Type B pancreatic cell (in vitro differentiated cells): ENCODE measurements at regions not wholly inside any gene's neighbourhood (a gene's known extent, or its start where the extent isn't known, plus 50 kb on each side); places are given as distances from the start of the nearest gene placed in this dataset.

Experiments
- DNase-seq: peaks from one replicate; pipeline ENCODE4 v3.0.0; 2021; ENCODE audit warnings: mixed read lengths; ENCODE audit not compliant: unreplicated experiment; ENCODE audit errors: extremely low spot score
- H3K27ac Mint-ChIP-seq: 2 replicates; pipeline ENCODE4 v1.8.0; 2021; ENCODE audit warnings: mild to moderate bottlenecking, mixed read lengths
- H3K27me3 Mint-ChIP-seq: 2 replicates; pipeline ENCODE4 v1.8.0; 2021; ENCODE audit warnings: mixed read lengths
- H3K36me3 Mint-ChIP-seq: 2 replicates; pipeline ENCODE4 v1.8.0; 2021; ENCODE audit warnings: mixed read lengths
- H3K4me1 Mint-ChIP-seq: one replicate; pipeline ENCODE4 v1.8.0; 2021; ENCODE audit warnings: mixed read lengths; ENCODE audit not compliant: unreplicated experiment
- H3K4me3 Mint-ChIP-seq: 2 replicates; pipeline ENCODE4 v1.8.0; 2021; ENCODE audit warnings: mild to moderate bottlenecking, mixed read lengths
- H3K9me3 Mint-ChIP-seq: 2 replicates; pipeline ENCODE4 v1.8.0; 2021; ENCODE audit warnings: mixed read lengths
- CTCF ChIP-seq: fragments of 200-600 bp; sonication (generic); conservative IDR thresholded peaks from 2 replicates; pipeline ENCODE4 v1.5.0; 2021; ENCODE audit warnings: antibody characterized with exemption, mild to moderate bottlenecking

- no peak overlapping the region for H3K27ac Mint-ChIP-seq
Measured at GRCh38 chr4:97453186-97453585, 690.1 kb downstream of the STPG2 start.

GRCh38 chr4:97457253-97457652 lies 686.0 kb downstream of the STPG2 start:
- DNase-seq: no peak
- peaks cover 8% of the 10 kb centered on the region for H3K9me3 Mint-ChIP-seq
- no peaks in the 10 kb centered on the region for H3K4me1 Mint-ChIP-seq
- H3K36me3 Mint-ChIP-seq: peaks cover 6% of the 10 kb centered on the region
- no peak overlapping the region for H3K4me3 Mint-ChIP-seq
- no peak for TF ChIP-seq CTCF
- H3K27me3 Mint-ChIP-seq: no peaks in the 10 kb centered on the region
- no peak overlapping the region for H3K27ac Mint-ChIP-seq

More at GRCh38 chr4:97453186-97453585, 690.1 kb downstream of the STPG2 start:
- Mint-ChIP-seq H3K4me1 (no peaks in the 10 kb centered on the region), H3K27me3 (no peaks in the 10 kb centered on the region), H3K9me3 (peaks cover 8% of the 10 kb centered on the region), H3K36me3 (peaks cover 6% of the 10 kb centered on the region), H3K4me3 (no peak overlapping the region)
- no peak for TF ChIP-seq CTCF
- DNase-seq: no peak

DNA sequence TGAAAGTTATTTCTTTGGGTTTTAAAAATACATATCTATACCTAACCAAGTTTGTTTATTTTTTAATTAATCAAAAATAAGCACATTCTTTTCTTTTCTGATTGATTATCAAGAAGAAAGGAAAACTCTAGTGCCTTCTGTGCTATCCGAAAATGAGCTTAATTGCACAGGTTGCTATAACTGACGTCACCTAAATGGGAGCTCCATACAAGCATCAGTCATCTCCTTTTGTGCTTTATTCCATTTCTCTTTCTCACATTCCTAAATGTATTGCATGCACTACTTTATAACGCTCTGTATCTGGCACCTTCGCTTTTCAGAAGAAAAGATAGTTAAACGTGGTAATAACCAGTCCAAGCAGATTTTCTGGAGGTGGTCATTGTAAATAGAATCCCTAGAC lies 675.0 kb downstream of the STPG2 start:
- no peak for TF ChIP-seq CTCF
- no peak for DNase-seq
- no peak overlapping the region for H3K27ac Mint-ChIP-seq
- no peaks in the 10 kb centered on the region for H3K36me3 Mint-ChIP-seq
- H3K4me1 Mint-ChIP-seq: no peaks in the 10 kb centered on the region
- H3K9me3 Mint-ChIP-seq: no peaks in the 10 kb centered on the region
- H3K4me3 Mint-ChIP-seq: no peak overlapping the region
- H3K27me3 Mint-ChIP-seq: no peaks in the 10 kb centered on the region

DNA sequence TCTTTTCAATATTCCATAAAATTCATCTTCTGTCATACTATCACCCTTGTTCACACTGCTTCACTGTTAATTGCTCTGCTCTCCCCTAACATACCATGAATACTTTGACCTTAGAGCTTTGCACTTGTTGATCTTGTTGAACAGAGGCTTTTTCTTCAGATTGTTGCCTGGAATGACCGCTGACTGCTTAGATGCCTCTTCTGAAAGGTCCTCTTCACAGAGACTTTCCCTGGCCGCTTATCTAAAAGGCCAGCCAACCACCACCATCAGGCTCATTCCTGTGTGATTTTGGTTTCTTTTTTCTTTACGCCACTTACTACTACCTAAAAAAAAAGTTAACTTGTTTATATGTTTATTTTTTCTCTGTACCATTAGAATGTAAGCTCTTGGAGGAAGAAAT lies 667.7 kb downstream of the STPG2 start:
- Mint-ChIP-seq H3K27ac (no peak overlapping the region), H3K4me1 (no peaks in the 10 kb centered on the region), H3K4me3 (no peak overlapping the region), H3K9me3 (no peaks in the 10 kb centered on the region), H3K36me3 (no peaks in the 10 kb centered on the region), H3K27me3 (no peaks in the 10 kb centered on the region)
- TF ChIP-seq CTCF: no peak
- DNase-seq: no peak

- no peak overlapping the region for H3K4me3 Mint-ChIP-seq
- no peaks in the 10 kb centered on the region for H3K27me3 Mint-ChIP-seq
- no peaks in the 10 kb centered on the region for H3K36me3 Mint-ChIP-seq
Measured at GRCh38 chr4:97477974-97478373, 665.3 kb downstream of the STPG2 start.

More at GRCh38 chr4:97477974-97478373, 665.3 kb downstream of the STPG2 start:
- H3K4me1 Mint-ChIP-seq: no peaks in the 10 kb centered on the region
- no peak overlapping the region for H3K27ac Mint-ChIP-seq
- H3K9me3 Mint-ChIP-seq: peaks cover under 1% of the 10 kb centered on the region
- TF ChIP-seq CTCF: no peak
- no peak for DNase-seq
